Ectodermal cell (in vitro differentiated cells): ENCODE measurements at regions not wholly inside any gene's neighbourhood (a gene's known extent, or its start where the extent isn't known, plus 50 kb on each side); places are given as distances from the start of the nearest gene placed in this dataset.

ENCODE experiments used
- H3K27ac ChIP-seq: 2 replicates; pipeline ENCODE4 v1.7.0; 2013; ENCODE audit warnings: mild to moderate bottlenecking, low read depth, low read length; ENCODE audit not compliant: insufficient read depth, poor library complexity, severe bottlenecking
- H3K27me3 ChIP-seq: 2 replicates; pipeline ENCODE4 v1.7.0; 2013; ENCODE audit warnings: mild to moderate bottlenecking, low read length; ENCODE audit not compliant: insufficient read depth, control insufficient read depth, poor library complexity, severe bottlenecking
- H3K36me3 ChIP-seq: one replicate; pipeline ENCODE4 v1.7.0; 2013; ENCODE audit warnings: low read length; ENCODE audit not compliant: control insufficient read depth, insufficient read depth
- H3K4me1 ChIP-seq: one replicate; pipeline ENCODE4 v1.7.0; 2013; ENCODE audit warnings: low read length; ENCODE audit not compliant: control insufficient read depth, insufficient read depth
- H3K4me3 ChIP-seq: 2 replicates; pipeline ENCODE4 v1.7.0; 2013; ENCODE audit warnings: low read depth, low read length, control low read depth; ENCODE audit not compliant: insufficient read depth
- H3K9me3 ChIP-seq: 2 replicates; pipeline ENCODE4 v1.7.0; 2013; ENCODE audit warnings: mild to moderate bottlenecking, low read length, moderate library complexity; ENCODE audit not compliant: control insufficient read depth
- WGBS, 2 experiments: methylation state at CpG; one replicate each; pipeline ENCODE4 v1.1.7; 2013; ENCODE audit warnings: missing lambda C conversion rate in 2 of 2; 5-methylcytosine and 5-hydroxymethylcytosine counted together

DNA sequence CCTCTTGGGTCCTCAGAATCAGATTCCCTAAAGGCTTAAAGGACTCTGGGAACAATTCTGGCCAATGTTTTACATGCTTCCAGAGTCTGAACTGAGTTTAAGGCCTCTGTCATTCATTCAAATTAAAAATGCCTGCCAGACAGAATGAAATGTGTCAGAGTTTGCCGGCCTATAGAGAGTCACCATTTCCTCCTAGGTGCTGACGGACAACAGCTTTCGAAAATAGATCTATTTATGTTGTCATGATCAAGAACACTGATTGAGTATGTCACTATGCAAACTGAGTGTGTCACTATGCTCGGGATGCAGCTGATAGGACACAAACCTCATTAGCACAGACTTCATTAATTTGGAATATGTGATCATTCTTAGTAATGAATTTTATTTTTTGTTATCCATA, 151.4 kb upstream of the TMCC3 start:
- Histone ChIP-seq H3K36me3 (no peaks in the 10 kb centered on the region), H3K9me3 (no peaks in the 10 kb centered on the region), H3K27ac (no peak overlapping the region), H3K4me1 (no peaks in the 10 kb centered on the region), H3K27me3 (no peaks in the 10 kb centered on the region), H3K4me3 (no peak overlapping the region)
- WGBS, 2 experiments: 84 to 85% methylated on average over 4 of the region's 4 CpGs

GRCh38 chr12:94799136-94799535, 148.8 kb upstream of the TMCC3 start:
- Histone ChIP-seq H3K27me3 (no peaks in the 10 kb centered on the region), H3K27ac (no peak overlapping the region), H3K36me3 (no peaks in the 10 kb centered on the region), H3K4me3 (no peak overlapping the region), H3K9me3 (no peaks in the 10 kb centered on the region), H3K4me1 (peaks cover 7% of the 10 kb centered on the region)
- WGBS, 2 experiments: 90 to 93% methylated on average over 2 of the region's 2 CpGs

- H3K9me3 ChIP-seq: no peaks in the 10 kb centered on the region
- peaks cover 9% of the 10 kb centered on the region for H3K4me1 ChIP-seq
- H3K4me3 ChIP-seq: no peak overlapping the region
- H3K27ac ChIP-seq: no peak overlapping the region
- H3K27me3 ChIP-seq: no peaks in the 10 kb centered on the region
- no peaks in the 10 kb centered on the region for H3K36me3 ChIP-seq
- WGBS, 2 experiments: 73 to 94% methylated on average over 1 of the region's 1 CpG
Measured at GRCh38 chr12:94798113-94798512, 147.8 kb upstream of the TMCC3 start.

DNA sequence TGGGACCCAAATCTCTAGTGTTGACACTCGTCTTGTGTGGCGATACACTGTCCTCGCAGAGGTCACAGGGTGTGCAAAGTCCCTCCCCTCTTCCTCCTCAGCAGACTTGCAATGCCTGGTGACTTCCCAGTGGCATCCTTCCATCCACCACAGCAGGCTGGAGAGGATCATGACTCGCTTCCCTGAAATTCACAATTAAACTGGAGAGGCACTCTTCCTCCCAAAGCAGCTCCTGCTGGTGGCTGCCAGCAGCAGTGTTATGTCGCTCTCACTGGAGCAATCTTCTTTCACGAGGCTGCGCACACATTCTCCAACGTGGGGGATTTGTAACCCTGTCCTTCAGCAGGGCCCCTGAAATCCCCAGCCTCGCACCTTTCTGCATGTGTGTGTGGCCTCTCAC, 145.2 kb upstream of the TMCC3 start:
- Histone ChIP-seq H3K4me3 (no peak overlapping the region), H3K4me1 (peaks cover 12% of the 10 kb centered on the region), H3K27ac (no peak overlapping the region), H3K27me3 (no peaks in the 10 kb centered on the region), H3K9me3 (no peaks in the 10 kb centered on the region), H3K36me3 (no peaks in the 10 kb centered on the region)
- WGBS, 2 experiments: 70 to 72% methylated on average over 9 of the region's 9 CpGs

GRCh38 chr12:94795044-94795443, 144.7 kb upstream of the TMCC3 start:
- no peaks in the 10 kb centered on the region for H3K36me3 ChIP-seq
- H3K4me1 ChIP-seq: peaks cover 12% of the 10 kb centered on the region
- H3K27ac ChIP-seq: no peak overlapping the region
- H3K27me3 ChIP-seq: no peaks in the 10 kb centered on the region
- WGBS, 2 experiments: 85 to 90% methylated on average over 4 of the region's 4 CpGs
- no peak overlapping the region for H3K4me3 ChIP-seq
- no peaks in the 10 kb centered on the region for H3K9me3 ChIP-seq

DNA sequence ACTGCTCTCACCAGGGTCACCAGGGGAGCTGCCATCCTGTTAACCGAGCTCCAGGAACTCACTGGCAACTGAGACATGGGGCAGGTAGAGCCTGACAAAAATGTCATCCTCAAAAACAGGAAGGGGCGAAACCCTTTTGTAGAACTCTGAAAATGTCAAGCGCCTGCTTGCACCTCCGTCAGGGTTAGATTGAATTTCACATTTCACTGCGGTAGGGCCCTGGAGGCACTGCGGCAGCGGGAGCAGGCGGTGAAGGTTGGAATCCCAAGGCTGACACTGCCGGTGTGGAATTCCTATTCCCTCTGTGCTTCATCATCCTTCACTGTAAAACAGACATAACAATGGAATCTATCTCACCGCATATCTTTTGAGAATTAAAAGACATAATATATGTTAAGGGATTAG, 142.8 kb upstream of the TMCC3 start:
- H3K27me3 ChIP-seq: no peaks in the 10 kb centered on the region
- WGBS, 2 experiments: 56 to 59% methylated on average over 9 of the region's 10 CpGs
- peak overlapping the region; percentile 26 for H3K27ac ChIP-seq
- H3K4me3 ChIP-seq: no peak overlapping the region
- H3K9me3 ChIP-seq: no peaks in the 10 kb centered on the region
- H3K36me3 ChIP-seq: no peaks in the 10 kb centered on the region
- H3K4me1 ChIP-seq: peaks cover 12% of the 10 kb centered on the region

GRCh38 chr12:94792693-94793092, 142.3 kb upstream of the TMCC3 start:
- no peaks in the 10 kb centered on the region for H3K36me3 ChIP-seq
- H3K9me3 ChIP-seq: no peaks in the 10 kb centered on the region
- no peaks in the 10 kb centered on the region for H3K27me3 ChIP-seq
- no peak overlapping the region for H3K27ac ChIP-seq
- H3K4me1 ChIP-seq: peaks cover 12% of the 10 kb centered on the region
- 79 to 86% methylated on average over 6 of the region's 6 CpGs for WGBS, 2 experiments
- no peak overlapping the region for H3K4me3 ChIP-seq

- Histone ChIP-seq H3K9me3 (no peaks in the 10 kb centered on the region), H3K27me3 (no peaks in the 10 kb centered on the region), H3K27ac (no peak overlapping the region), H3K4me1 (peaks cover 12% of the 10 kb centered on the region), H3K4me3 (no peak overlapping the region), H3K36me3 (no peaks in the 10 kb centered on the region)
- 95 to 99% methylated on average over 13 to 16 of the region's 16 CpGs for WGBS, 2 experiments
Measured at GRCh38 chr12:94791933-94792332, 141.6 kb upstream of the TMCC3 start.

DNA sequence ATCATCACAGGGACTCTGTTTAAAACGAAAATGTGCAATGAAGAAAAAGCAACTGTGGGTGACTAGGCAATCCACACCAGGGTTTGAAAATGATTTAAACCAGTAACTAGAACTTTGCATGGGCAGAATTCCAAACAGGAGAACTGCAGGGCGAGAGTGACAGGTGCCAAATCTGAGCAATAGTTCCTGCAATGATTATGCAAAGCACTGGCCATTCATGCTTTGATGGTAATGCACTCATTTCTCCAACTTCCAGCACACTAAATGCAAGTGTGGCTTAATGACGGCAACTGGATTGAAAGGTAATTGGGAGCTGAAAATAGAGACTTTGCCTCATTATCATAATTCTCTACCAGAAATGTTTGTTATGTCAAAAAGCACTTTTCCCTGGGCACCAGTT, 140.5 kb upstream of the TMCC3 start:
- Histone ChIP-seq H3K36me3 (no peaks in the 10 kb centered on the region), H3K4me1 (peaks cover 12% of the 10 kb centered on the region), H3K27ac (no peak overlapping the region), H3K27me3 (no peaks in the 10 kb centered on the region), H3K4me3 (no peak overlapping the region), H3K9me3 (no peaks in the 10 kb centered on the region)
- 91 to 94% methylated on average over 3 of the region's 3 CpGs for WGBS, 2 experiments

- Histone ChIP-seq H3K36me3 (no peaks in the 10 kb centered on the region), H3K27me3 (no peaks in the 10 kb centered on the region), H3K27ac (no peak overlapping the region), H3K9me3 (no peaks in the 10 kb centered on the region), H3K4me1 (peaks cover 9% of the 10 kb centered on the region), H3K4me3 (no peak overlapping the region)
- 85% methylated on average over 3 of the region's 3 CpGs for WGBS, 2 experiments
Measured at GRCh38 chr12:94790370-94790769, 140.0 kb upstream of the TMCC3 start.

- Histone ChIP-seq H3K4me3 (no peak overlapping the region), H3K36me3 (no peaks in the 10 kb centered on the region), H3K4me1 (peaks cover 5% of the 10 kb centered on the region), H3K27me3 (no peaks in the 10 kb centered on the region), H3K9me3 (no peaks in the 10 kb centered on the region), H3K27ac (no peak overlapping the region)
- 89 to 92% methylated on average over 3 of the region's 3 CpGs for WGBS, 2 experiments
Measured at GRCh38 chr12:94789510-94790225, 139.3 kb upstream of the TMCC3 start.
